HTR-8/SVneo (cell line): ENCODE measurements at regions not wholly inside any gene's neighbourhood (a gene's known extent, or its start where the extent isn't known, plus 50 kb on each side); places are given as distances from the start of the nearest gene placed in this dataset.
"Not testable (repeated sequence)": the region's sequence is repeated elsewhere in the genome, so short reads cannot be mapped to it uniquely, and the experiment has no call there.

Source experiments
- DNase-seq: peaks from one replicate; pipeline ENCODE4 v3.0.0; 2011; ENCODE audit warnings: low spot score, mixed read lengths; ENCODE audit not compliant: insufficient read length
- FAIRE-seq: peaks from 2 replicates; lab custom pipeline; 2011; peaks lifted over from hg19 to GRCh38; lab: Jason Lieb, UNC

GRCh38 chrX:13396924-13397323, 77.1 kb upstream of the ATXN3L start:
- DNase-seq = no peak

GRCh38 chrX:13389501-13389900, 69.6 kb upstream of the ATXN3L start:
- DNase-seq (no peak), FAIRE-seq (no peak)

More at GRCh38 chrX:13396924-13397323, 77.1 kb upstream of the ATXN3L start:
- FAIRE-seq = peak; percentile 89

GRCh38 chrX:13387666-13388494, 68.0 kb upstream of the ATXN3L start:
- DNase-seq (no peak), FAIRE-seq (no peak)

GRCh38 chrX:13386636-13387035, 66.8 kb upstream of the ATXN3L start:
- FAIRE-seq = no peak
- no peak for DNase-seq

- FAIRE-seq (no peak), DNase-seq (no peak)
Observed at GRCh38 chrX:13386092-13386491, 66.2 kb upstream of the ATXN3L start.

GRCh38 chrX:13383907-13384306, 64.1 kb upstream of the ATXN3L start:
- DNase-seq = no peak
- FAIRE-seq = peak; percentile 51

- no peak for FAIRE-seq
Observed at GRCh38 chrX:13381514-13381913, 61.7 kb upstream of the ATXN3L start.

GRCh38 chrX:13380211-13380610, 60.4 kb upstream of the ATXN3L start:
- DNase-seq = no peak
- no peak for FAIRE-seq

More at GRCh38 chrX:13381514-13381913, 61.7 kb upstream of the ATXN3L start:
- no peak for DNase-seq

- peak; percentile 23 for FAIRE-seq
- DNase-seq = not testable (repeated sequence)
Observed at GRCh38 chrX:13378562-13379518, 59.0 kb upstream of the ATXN3L start.

- FAIRE-seq (no peak), DNase-seq (no peak)
Observed at GRCh38 chrX:13377550-13377934, 57.7 kb upstream of the ATXN3L start.

GRCh38 chrX:13376857-13377549, 57.1 kb upstream of the ATXN3L start:
- no peak for DNase-seq
- FAIRE-seq = peak; percentile 59

- not testable (repeated sequence) for DNase-seq, FAIRE-seq
Observed at GRCh38 chrX:13375596-13375995, 55.7 kb upstream of the ATXN3L start.

GRCh38 chrX:13374364-13374763, 54.5 kb upstream of the ATXN3L start:
- DNase-seq (no peak), FAIRE-seq (no peak)

- FAIRE-seq (no peak), DNase-seq (no peak)
Observed at GRCh38 chrX:13373431-13374187, 53.8 kb upstream of the ATXN3L start.

GRCh38 chrX:13373027-13373426, 53.2 kb upstream of the ATXN3L start:
- no peak for DNase-seq
- no peak for FAIRE-seq

- FAIRE-seq (no peak), DNase-seq (no peak)
Observed at GRCh38 chrX:13372203-13372980, 52.5 kb upstream of the ATXN3L start.

- FAIRE-seq = no peak
- DNase-seq = no peak
Observed at GRCh38 chrX:13371186-13371585, 51.3 kb upstream of the ATXN3L start.

- DNase-seq (no peak), FAIRE-seq (no peak)
Observed at GRCh38 chrX:13370713-13371112, 50.9 kb upstream of the ATXN3L start.
